IMR-90 (cell line): ENCODE measurements at regions not wholly inside any gene's neighbourhood (a gene's known extent, or its start where the extent isn't known, plus 50 kb on each side); places are given as distances from the start of the nearest gene placed in this dataset.

Source experiments
- ATAC-seq: fragments of 200-7000 bp; cut with Tn5 transposase; 2 replicates; pipeline ENCODE4 v1.9.1; 2020; ENCODE audit warnings: low read depth, mild to moderate bottlenecking, moderate library complexity
- BruUV-seq: library from RNA; stranded (reverse); fragments of 400-500 nt; replicated peaks from 2 replicates; lab custom pipeline; 2021; lab: Mats Ljungman, UMichigan
- CTCF ChIA-PET: fragments of 300-600 bp; formaldehyde crosslinking; extraction: SDS; loops from one replicate; lab custom pipeline; 2021; ENCODE audit warnings: antibody characterized with exemption; lab: Yijun Ruan, JAX
- POLR2A ChIA-PET: fragments of 300-600 bp; sonication (Branson Sonifier 250); formaldehyde crosslinking; loops from one replicate; lab custom pipeline; 2022; ENCODE audit warnings: antibody characterized with exemption; ENCODE audit not compliant: unreplicated experiment; lab: Charles Lee
- DNase-seq: peaks from one replicate; pipeline ENCODE4 v3.0.0; 2013
- H2AFZ ChIP-seq: replicated peaks from 2 replicates; pipeline ENCODE3; 2013; ENCODE audit warnings: low read length, mild to moderate bottlenecking; ENCODE audit not compliant: poor library complexity
- H2AK5ac ChIP-seq: 2 replicates; pipeline ENCODE4 v1.6.1; 2013; ENCODE audit warnings: low read depth, low read length, inconsistent platforms
- H2AK9ac ChIP-seq: replicated peaks from 2 replicates; pipeline ENCODE3; 2013; ENCODE audit warnings: mild to moderate bottlenecking, low read depth, low read length, moderate library complexity; ENCODE audit not compliant: poor library complexity
- H2BK120ac ChIP-seq: 2 replicates; pipeline ENCODE4 v1.6.1; 2013; ENCODE audit warnings: low read depth, low read length, inconsistent platforms
- H2BK15ac ChIP-seq: 3 replicates; pipeline ENCODE4 v1.6.1; 2013; ENCODE audit warnings: low read depth, low read length, inconsistent platforms
- H2BK20ac ChIP-seq: 2 replicates; pipeline ENCODE4 v1.6.1; 2013; ENCODE audit warnings: low read depth, mild to moderate bottlenecking, inconsistent platforms, low read length, moderate library complexity
- H2BK5ac ChIP-seq: 2 replicates; pipeline ENCODE4 v1.6.1; 2013; ENCODE audit warnings: mild to moderate bottlenecking, low read depth, low read length, inconsistent platforms; ENCODE audit not compliant: poor library complexity, severe bottlenecking
- H3K14ac ChIP-seq: replicated peaks from 2 replicates; pipeline ENCODE4 v1.6.1; 2013; ENCODE audit warnings: low read depth, low read length, inconsistent platforms
- H3K18ac ChIP-seq: 2 replicates; pipeline ENCODE4 v1.6.1; 2013; ENCODE audit warnings: low read depth, low read length, control low read depth
- H3K23ac ChIP-seq: 2 replicates; pipeline ENCODE4 v1.6.1; 2013; ENCODE audit warnings: low read depth, low read length, inconsistent platforms
- H3K27ac ChIP-seq: 2 replicates; pipeline ENCODE4 v1.5.1; 2013; ENCODE audit warnings: mild to moderate bottlenecking, control low read depth, low read length; ENCODE audit not compliant: insufficient read depth
- H3K27me3 ChIP-seq: 2 replicates; pipeline ENCODE4 v1.6.1; 2013; ENCODE audit warnings: low read length; ENCODE audit not compliant: control insufficient read depth, insufficient read depth
- H3K36me3 ChIP-seq: 2 replicates; pipeline ENCODE4 v1.6.1; 2013; ENCODE audit warnings: low read length, mixed read lengths; ENCODE audit not compliant: control insufficient read depth, insufficient read depth
- H3K4ac ChIP-seq: 2 replicates; pipeline ENCODE4 v1.6.1; 2013; ENCODE audit warnings: low read depth, low read length, inconsistent platforms
- H3K4me1 ChIP-seq: 2 replicates; pipeline ENCODE4 v1.6.1; 2013; ENCODE audit warnings: low read length, mixed read lengths; ENCODE audit not compliant: control insufficient read depth, insufficient read depth
- H3K4me2 ChIP-seq: 2 replicates; pipeline ENCODE4 v1.6.1; 2013; ENCODE audit warnings: low read depth, mild to moderate bottlenecking, control low read depth, low read length, moderate library complexity
- H3K4me3 ChIP-seq: 2 replicates; pipeline ENCODE4 v1.5.1; 2013; ENCODE audit warnings: low read depth, mild to moderate bottlenecking, control low read depth, low read length, moderate library complexity; ENCODE audit not compliant: insufficient read depth
- H3K56ac ChIP-seq: 2 replicates; pipeline ENCODE4 v1.6.1; 2013; ENCODE audit warnings: low read length, inconsistent platforms; ENCODE audit not compliant: insufficient read depth; ENCODE audit errors: extremely low read depth
- H3K79me1 ChIP-seq, 2 experiments: 2 replicates each; pipeline ENCODE4 v1.6.1; 2013; ENCODE audit warnings: low read length in 2 of 2, inconsistent platforms in 1 of 2, low read depth in 1 of 2
- H3K9ac ChIP-seq: 2 replicates; pipeline ENCODE4 v1.6.1; 2013; ENCODE audit warnings: low read depth, low read length, control low read depth
- H3K9me1 ChIP-seq: 2 replicates; pipeline ENCODE4 v1.6.1; 2013; ENCODE audit warnings: low read length, inconsistent platforms; ENCODE audit not compliant: insufficient read depth
- H3K9me3 ChIP-seq: 2 replicates; pipeline ENCODE4 v1.6.1; 2013; ENCODE audit warnings: low read length; ENCODE audit not compliant: control insufficient read depth, insufficient read depth
- H4K20me1 ChIP-seq: 2 replicates; pipeline ENCODE4 v1.6.1; 2013; ENCODE audit warnings: low read length, inconsistent platforms; ENCODE audit not compliant: insufficient read depth
- H4K5ac ChIP-seq: 2 replicates; pipeline ENCODE4 v1.6.1; 2013; ENCODE audit warnings: mild to moderate bottlenecking, low read depth, low read length, control low read depth
- H4K8ac ChIP-seq, 2 experiments: 2 replicates each; pipeline ENCODE4 v1.6.1; 2013; ENCODE audit warnings: low read depth in 2 of 2, low read length in 2 of 2, control low read depth in 1 of 2, inconsistent platforms in 1 of 2
- H4K91ac ChIP-seq: 2 replicates; pipeline ENCODE4 v1.6.1; 2013; ENCODE audit warnings: low read depth, low read length, inconsistent platforms; ENCODE audit not compliant: insufficient read depth
- CHD1 ChIP-seq: IDR thresholded peaks from 2 replicates; pipeline ENCODE4 v1.6.1; 2012; ENCODE audit warnings: low read depth, low read length, improper control_type of control experiment
- MAFK ChIP-seq: IDR thresholded peaks from 2 replicates; pipeline ENCODE4 v1.6.1; 2012; ENCODE audit warnings: low read depth, low read length, improper control_type of control experiment
- MAZ ChIP-seq: IDR thresholded peaks from 2 replicates; pipeline ENCODE4 v1.6.1; 2012; ENCODE audit warnings: low read depth, mild to moderate bottlenecking, low read length, improper control_type of control experiment, moderate library complexity, borderline replicate concordance
- RAD21 ChIP-seq: IDR thresholded peaks from 2 replicates; pipeline ENCODE4 v1.6.1; 2012; ENCODE audit warnings: low read length, improper control_type of control experiment
- SMC3 ChIP-seq: fragments of 150-350 bp; IDR thresholded peaks from 2 replicates; pipeline ENCODE4 v1.6.1; 2016; ENCODE audit warnings: low read depth, mild to moderate bottlenecking, antibody characterized with exemption, low read length, moderate library complexity
- USF2 ChIP-seq: fragments of 150-350 bp; IDR thresholded peaks from 2 replicates; pipeline ENCODE4 v1.6.1; 2017; ENCODE audit warnings: mild to moderate bottlenecking, antibody characterized with exemption, low read length, low read depth
- WGBS, 2 experiments: methylation state at CpG; one replicate each; pipeline versions ENCODE4 v1.1.5 to v1.1.7; 2013; ENCODE audit warnings: missing lambda C conversion rate in 2 of 2; ENCODE audit not compliant: insufficient read length in 1 of 2; ENCODE audit errors: extremely low coverage in 2 of 2; 5-methylcytosine and 5-hydroxymethylcytosine counted together
- dilution Hi-C: fragments of 300-500 bp; cut with HindIII; formaldehyde crosslinking; loops from one replicate; pipeline ENCODE4 v1.14.3; 2018; ENCODE audit warnings: low sequenced_read_pairs; ENCODE audit not compliant: unreplicated experiment
- in situ Hi-C: fragments of 300-500 bp; cut with MboI; formaldehyde crosslinking; loops from 3 replicates; pipeline ENCODE4 v1.14.3; 2019; ENCODE audit warnings: low sequenced_read_pairs, inconsistent platforms, mixed read lengths
- intact Hi-C: fragments of 100-400 bp; cut with micrococcal nuclease; formaldehyde crosslinking; loops from 2 replicates; pipeline ENCODE4 v1.10.0; 2022

GRCh38 chr5:39906146-39906545 is 481.4 kb upstream of the DAB2 start:
- H4K8ac ChIP-seq = no peak overlapping the region
- H3K4me1 ChIP-seq = no peaks in the 10 kb centered on the region
- H3K4me3 ChIP-seq = no peak overlapping the region
- intact Hi-C loops (no loop called here), in situ Hi-C loops (no loop called here), dilution Hi-C loops (no loop called here)
- no peaks in the 10 kb centered on the region for H3K36me3 ChIP-seq
- H3K27ac ChIP-seq = no peak overlapping the region
- ATAC-seq = no peak
- no peaks in the 10 kb centered on the region for H3K9me1 ChIP-seq
- no peak overlapping the region for H3K56ac ChIP-seq
- no peak overlapping the region for H2BK20ac ChIP-seq
- no peaks in the 10 kb centered on the region for H4K20me1 ChIP-seq
- H3K23ac ChIP-seq = no peak overlapping the region
- H3K18ac ChIP-seq = no peak overlapping the region
- no peak overlapping the region for H3K4ac ChIP-seq
- no peak overlapping the region for H3K9ac ChIP-seq
- no peaks in the 10 kb centered on the region for H3K79me1 ChIP-seq
- no peak overlapping the region for H4K91ac ChIP-seq
- no peak overlapping the region for H3K4me2 ChIP-seq
- no TSS peak for BruUV-seq
- no peak overlapping the region for H2BK15ac ChIP-seq
- no peak for TF ChIP-seq CHD1
- TF ChIP-seq MAFK = no peak
- no peak for TF ChIP-seq USF2
- TF ChIP-seq SMC3 = no peak
- TF ChIP-seq RAD21 = no peak
- TF ChIP-seq MAZ = no peak
- no peak overlapping the region for H2AFZ ChIP-seq
- no peak overlapping the region for H2AK9ac ChIP-seq
- no peak overlapping the region for H4K5ac ChIP-seq
- CTCF ChIA-PET = interaction anchor here (1.0 kb wide), 1 partner anchor 70 kb away, joined by 5 read pairs; no protein-coding TSS in a partner anchor
- whole genome bisulfite sequencing, 2 experiments = no CpG with 5 or more reads among the region's 1 CpG
- no peak overlapping the region for H2BK5ac ChIP-seq
- POLR2A ChIA-PET = no interaction called here
- H3K27me3 ChIP-seq = no peaks in the 10 kb centered on the region
- no peak overlapping the region for H3K14ac ChIP-seq
- DNase-seq = no peak
- no peak overlapping the region for H2BK120ac ChIP-seq
- H3K9me3 ChIP-seq = no peaks in the 10 kb centered on the region
- H2AK5ac ChIP-seq = no peak overlapping the region
